Hindlimb muscle (tissue), 1 donor: ENCODE measurements at regions not wholly inside any gene's neighbourhood (a gene's known extent, or its start where the extent isn't known, plus 50 kb on each side); places are given as distances from the start of the nearest gene placed in this dataset.

Experiments used
- DNase-seq: peaks from one replicate; pipeline ENCODE4 v3.0.0-alpha.2; 2013

GRCh38 chr5:67289763-67290521 lies 93.3 kb upstream of the CD180 start:
- peak; percentile 69 for DNase-seq

GRCh38 chr5:67287510-67288268 lies 91.1 kb upstream of the CD180 start:
- DNase-seq: no peak

- DNase-seq: no peak
Observed at GRCh38 chr5:67286006-67286405, 89.4 kb upstream of the CD180 start.

- DNase-seq: no peak
Observed at GRCh38 chr5:67283988-67284487, 87.4 kb upstream of the CD180 start.

GRCh38 chr5:67283275-67283987 lies 86.8 kb upstream of the CD180 start:
- no peak for DNase-seq

GRCh38 chr5:67281874-67282273 lies 85.3 kb upstream of the CD180 start:
- DNase-seq: no peak

GRCh38 chr5:67273689-67274356 lies 77.2 kb upstream of the CD180 start:
- DNase-seq: no peak

GRCh38 chr5:67272453-67273130 lies 76.0 kb upstream of the CD180 start:
- no peak for DNase-seq

- peak; percentile 95 for DNase-seq
Observed at GRCh38 chr5:67268231-67269021, 71.8 kb upstream of the CD180 start.

- DNase-seq: peak; percentile 36
Observed at GRCh38 chr5:67267512-67268216, 71.1 kb upstream of the CD180 start.

GRCh38 chr5:67266654-67267350 lies 70.2 kb upstream of the CD180 start:
- no peak for DNase-seq

- no peak for DNase-seq
Observed at GRCh38 chr5:67265951-67266350, 69.4 kb upstream of the CD180 start.

- DNase-seq: no peak
Observed at GRCh38 chr5:67263656-67264408, 67.2 kb upstream of the CD180 start.

GRCh38 chr5:67262956-67263355 lies 66.4 kb upstream of the CD180 start:
- no peak for DNase-seq

GRCh38 chr5:67262206-67262605 lies 65.6 kb upstream of the CD180 start:
- DNase-seq: no peak

- DNase-seq: no peak
Observed at GRCh38 chr5:67259548-67260215, 63.1 kb upstream of the CD180 start.

- no peak for DNase-seq
Observed at GRCh38 chr5:67257500-67257899, 60.9 kb upstream of the CD180 start.

- DNase-seq: no peak
Observed at GRCh38 chr5:67257077-67257476, 60.5 kb upstream of the CD180 start.

- DNase-seq: no peak
Observed at GRCh38 chr5:67255881-67256280, 59.3 kb upstream of the CD180 start.
